AG04450 (cell line): ENCODE measurements at regions not wholly inside any gene's neighbourhood (a gene's known extent, or its start where the extent isn't known, plus 50 kb on each side); places are given as distances from the start of the nearest gene placed in this dataset.

ENCODE experiments used
- CTCF ChIA-PET: fragments of 300-600, 350-600 bp; formaldehyde crosslinking; extraction: SDS; loops from one replicate; lab custom pipeline; 2022; ENCODE audit warnings: antibody characterized with exemption, inconsistent platforms; lab: Charles Lee
- POLR2A ChIA-PET: fragments of 350-600 bp; formaldehyde crosslinking; extraction: SDS; loops from one replicate; lab custom pipeline; 2021; ENCODE audit warnings: antibody characterized with exemption, inconsistent platforms; lab: Yijun Ruan, JAX
- DNase-seq: peaks from one replicate; pipeline ENCODE4 v3.0.0-alpha.2; 2011; ENCODE audit warnings: low read depth, low spot score
- H3K27ac ChIP-seq: one replicate; pipeline ENCODE4 v1.5.1; 2012; ENCODE audit warnings: low read depth, low read length, control low read depth
- H3K27me3 ChIP-seq: one replicate; pipeline ENCODE4 v1.6.0; 2012; ENCODE audit warnings: low read length; ENCODE audit not compliant: control insufficient read depth, insufficient read depth
- H3K4me3 ChIP-seq: 2 replicates; pipeline ENCODE4 v1.5.1; 2011; ENCODE audit warnings: mild to moderate bottlenecking, low read depth, low read length, control low read depth
- H3K9me3 ChIP-seq: 2 replicates; pipeline ENCODE4 v1.5.1; 2012; ENCODE audit warnings: low read length; ENCODE audit not compliant: control insufficient read depth, insufficient read depth
- TF ChIP-seq, protein P1 (sequence below): IDR thresholded peaks from 2 replicates; pipeline ENCODE4 v1.5.1; 2011; ENCODE audit warnings: low read depth, low read length, control low read depth, inconsistent platforms

- Histone ChIP-seq H3K4me3 (no peak overlapping the region), H3K27ac (no peak overlapping the region), H3K9me3 (peaks cover 12% of the 10 kb centered on the region; the same call in 1 of the 2 replicates), H3K27me3 (no peaks in the 10 kb centered on the region)
- ChIA-PET CTCF (no interaction called here), POLR2A (no interaction called here)
- no peak for DNase-seq
- TF ChIP-seq, protein P1, sequence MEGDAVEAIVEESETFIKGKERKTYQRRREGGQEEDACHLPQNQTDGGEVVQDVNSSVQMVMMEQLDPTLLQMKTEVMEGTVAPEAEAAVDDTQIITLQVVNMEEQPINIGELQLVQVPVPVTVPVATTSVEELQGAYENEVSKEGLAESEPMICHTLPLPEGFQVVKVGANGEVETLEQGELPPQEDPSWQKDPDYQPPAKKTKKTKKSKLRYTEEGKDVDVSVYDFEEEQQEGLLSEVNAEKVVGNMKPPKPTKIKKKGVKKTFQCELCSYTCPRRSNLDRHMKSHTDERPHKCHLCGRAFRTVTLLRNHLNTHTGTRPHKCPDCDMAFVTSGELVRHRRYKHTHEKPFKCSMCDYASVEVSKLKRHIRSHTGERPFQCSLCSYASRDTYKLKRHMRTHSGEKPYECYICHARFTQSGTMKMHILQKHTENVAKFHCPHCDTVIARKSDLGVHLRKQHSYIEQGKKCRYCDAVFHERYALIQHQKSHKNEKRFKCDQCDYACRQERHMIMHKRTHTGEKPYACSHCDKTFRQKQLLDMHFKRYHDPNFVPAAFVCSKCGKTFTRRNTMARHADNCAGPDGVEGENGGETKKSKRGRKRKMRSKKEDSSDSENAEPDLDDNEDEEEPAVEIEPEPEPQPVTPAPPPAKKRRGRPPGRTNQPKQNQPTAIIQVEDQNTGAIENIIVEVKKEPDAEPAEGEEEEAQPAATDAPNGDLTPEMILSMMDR: no peak
Measured at GRCh38 chr5:10049858-10050455, 199.7 kb downstream of the ATPSCKMT start.

DNA sequence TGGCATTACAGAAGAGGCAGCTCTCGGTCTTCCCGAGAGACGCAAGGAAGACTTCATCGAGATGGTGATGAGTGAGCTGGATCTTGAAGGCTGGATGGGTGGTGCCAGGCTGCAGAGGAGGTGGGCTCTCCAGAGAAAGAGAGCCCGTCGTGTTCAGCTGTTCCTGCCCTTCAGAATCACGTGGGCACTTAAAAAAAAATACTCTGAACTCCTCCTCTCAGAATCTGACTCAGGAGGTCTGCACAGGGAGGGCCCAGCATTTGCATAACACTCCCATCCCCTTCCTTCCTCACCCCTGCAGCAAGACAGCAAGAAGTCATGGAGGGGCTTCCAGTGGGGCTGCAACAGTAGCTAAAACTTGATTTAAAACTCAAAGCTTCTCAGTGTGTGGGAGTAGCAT lies 203.0 kb downstream of the ATPSCKMT start:
- peaks cover 5% of the 10 kb centered on the region; the same call in 1 of the 2 replicates for H3K9me3 ChIP-seq
- no peak overlapping the region for H3K27ac ChIP-seq
- ChIA-PET CTCF (interaction anchor here (1.0 kb wide), 1 partner anchor 18 kb away, joined by 3 read pairs; no protein-coding TSS in a partner anchor), POLR2A (no interaction called here)
- H3K27me3 ChIP-seq: peaks cover 4% of the 10 kb centered on the region
- TF ChIP-seq, protein P1: no peak
- H3K4me3 ChIP-seq: no peak overlapping the region
- DNase-seq: no peak

- no peak for DNase-seq
- H3K4me3 ChIP-seq: no peak overlapping the region
- H3K27me3 ChIP-seq: peaks cover 4% of the 10 kb centered on the region
- H3K9me3 ChIP-seq: no peaks in the 10 kb centered on the region
- ChIA-PET CTCF (interaction anchor here (2.0 kb wide), 1 partner anchor 15 kb away, joined by 6 read pairs; no protein-coding TSS in a partner anchor), POLR2A (no interaction called here)
- TF ChIP-seq, protein P1: no peak
- H3K27ac ChIP-seq: no peak overlapping the region
Measured at GRCh38 chr5:10045376-10045775, 204.3 kb downstream of the ATPSCKMT start.

DNA sequence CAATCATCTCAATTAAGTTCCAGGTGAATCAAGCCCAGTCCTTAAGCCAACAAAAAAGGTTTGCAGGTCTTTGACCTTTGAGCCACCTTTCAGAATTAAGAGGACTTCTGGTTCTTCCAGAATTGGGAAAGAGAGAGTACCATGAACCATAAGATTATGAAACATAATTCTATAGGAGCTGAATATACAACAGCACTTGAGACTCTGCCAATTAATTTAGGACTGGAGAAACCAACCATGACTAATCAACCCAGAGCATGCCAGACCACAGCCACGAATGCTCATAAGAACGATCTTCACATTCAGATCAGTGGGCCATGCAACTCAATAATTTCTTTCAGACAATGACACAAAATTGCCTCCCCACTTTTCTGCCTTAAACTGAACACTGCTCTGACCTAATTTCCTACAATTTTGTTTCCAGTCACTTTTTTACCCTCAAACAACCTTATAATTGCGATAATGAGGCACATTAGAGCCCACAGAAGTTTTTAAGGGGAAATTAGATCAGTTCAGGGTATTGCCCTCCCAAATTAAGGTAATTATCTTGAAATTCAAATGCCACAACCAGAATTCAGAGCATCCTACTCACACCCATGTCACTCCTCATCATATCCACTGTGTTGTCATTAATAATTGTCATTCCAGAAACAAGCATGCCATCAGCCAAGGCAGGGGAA lies 213.4 kb downstream of the ATPSCKMT start:
- TF ChIP-seq, protein P1: no peak

GRCh38 chr5:10034001-10034400 lies 215.7 kb downstream of the ATPSCKMT start:
- CTCF ChIA-PET: no interaction called here

More for the DNA sequence above, 213.4 kb downstream of the ATPSCKMT start:
- no peaks in the 10 kb centered on the region for H3K27me3 ChIP-seq
- no peak overlapping the region for H3K4me3 ChIP-seq
- ChIA-PET CTCF (no interaction called here), POLR2A (no interaction called here)
- no peak overlapping the region for H3K27ac ChIP-seq
- no peaks in the 10 kb centered on the region for H3K9me3 ChIP-seq
- DNase-seq: no peak

More at GRCh38 chr5:10034001-10034400, 215.7 kb downstream of the ATPSCKMT start:
- no peak overlapping the region for H3K4me3 ChIP-seq
- TF ChIP-seq, protein P1: no peak
- H3K27ac ChIP-seq: no peak overlapping the region
- POLR2A ChIA-PET: no interaction called here
- DNase-seq: no peak
- no peaks in the 10 kb centered on the region for H3K9me3 ChIP-seq
- H3K27me3 ChIP-seq: no peaks in the 10 kb centered on the region
